Ovary (tissue), 7 donors: ENCODE measurements at regions not wholly inside any gene's neighbourhood (a gene's known extent, or its start where the extent isn't known, plus 50 kb on each side); places are given as distances from the start of the nearest gene placed in this dataset.

Experiments used
- DNase-seq, 5 donors: peaks; one replicate each; pipeline ENCODE4 v3.0.0-alpha.2; 2019 to 2020
- H3K27ac ChIP-seq, 2 donors: fragments of 200-600 bp; one replicate each; pipeline versions ENCODE4 v1.5.1 to v1.8.0; 2019 to 2022
- H3K27me3 ChIP-seq: fragments of 200-600 bp; one replicate; pipeline ENCODE4 v1.8.0; 2022
- H3K36me3 ChIP-seq: fragments of 200-600 bp; sonication (generic); one replicate; pipeline ENCODE4 v1.5.1; 2019
- H3K4me1 ChIP-seq: one replicate; pipeline ENCODE4 v1.8.1; 2013; ENCODE audit warnings: mild to moderate bottlenecking, moderate library complexity; ENCODE audit not compliant: insufficient read depth
- H3K4me3 ChIP-seq: fragments of 200-600 bp; sonication (generic); one replicate; pipeline ENCODE4 v1.5.1; 2017
- H3K9me3 ChIP-seq, 2 donors: fragments of 200-600 bp in 1 of 2; sonication (generic) in 1 of 2; one replicate each; pipeline versions ENCODE4 v1.5.1 to v1.8.1; 2013 to 2019; ENCODE audit warnings: mild to moderate bottlenecking in 1 of 2, moderate library complexity in 1 of 2
- EP300 ChIP-seq: sonication (generic); formaldehyde crosslinking; IDR thresholded peaks from one replicate; pipeline ENCODE4 v1.6.1; 2017; ENCODE audit warnings: antibody characterized with exemption
- POLR2A ChIP-seq: fragments of 450-650 bp; IDR thresholded peaks from one replicate; pipeline ENCODE4 v1.6.1; 2017; ENCODE audit warnings: antibody characterized with exemption, mild to moderate bottlenecking, moderate library complexity
- WGBS, 3 donors: extraction: QIAGEN DNeasy Blood & Tissue Kit in 1 of 3; methylation state at CpG; one replicate each; pipeline versions ENCODE4 v1.1.5 to v1.1.7; 2013 to 2017; 5-methylcytosine and 5-hydroxymethylcytosine counted together
- intact Hi-C, 4 donors: fragments of 100-400 bp; cut with DNase I; formaldehyde crosslinking; loops; one replicate each; pipeline versions ENCODE4 v1.11.0 to v1.15.1; 2022 to 2023
- TF ChIP-seq, protein P1 (sequence below), 3 donors: fragments of 450-650 bp in 2 of 3; fragments of 200-600 bp in 1 of 3; IDR thresholded peaks; one replicate each; pipeline versions ENCODE4 v1.5.1 to v1.8.0; 2016 to 2022; ENCODE audit warnings: antibody characterized with exemption in 3 of 3, mild to moderate bottlenecking in 1 of 3
- donor health status: DM: no; HTN: no; CAD: no; lungs with moderate emphysema.
- donor health status: DM: no; HTN: no; CAD: no.
- donor health status: Bipolar disorder and iron deficiency.
- donor health status: DM: no; HTN: no; CAD: no.
- donor health status: DM: yes; HTN: yes; CAD: no.

DNA sequence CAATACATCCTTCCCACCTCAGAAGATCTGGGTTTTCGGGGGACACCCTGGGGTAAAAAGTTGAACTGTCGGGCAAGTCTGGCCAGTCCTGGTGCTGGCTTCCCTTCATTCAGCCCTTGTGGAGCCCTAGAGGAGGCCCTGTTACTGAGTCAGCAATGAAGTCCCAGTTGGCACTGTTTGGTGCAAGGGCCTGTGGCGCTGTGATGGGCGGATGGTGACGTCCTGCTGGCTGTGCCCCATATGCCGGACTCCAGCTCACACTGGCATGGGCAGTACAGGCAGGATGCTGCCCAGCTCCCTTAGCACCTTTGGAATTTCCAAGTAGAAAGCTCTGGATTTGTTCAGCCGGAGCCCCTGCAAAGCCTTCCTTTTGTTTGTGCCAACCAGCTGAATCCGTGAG, 186.2 kb upstream of the PMEPA1 start:
- Histone ChIP-seq H3K4me1 (no peaks in the 10 kb centered on the region), H3K27ac (no peak overlapping the region), H3K27me3 (no peaks in the 10 kb centered on the region), H3K9me3 (no peaks in the 10 kb centered on the region), H3K4me3 (no peak overlapping the region), H3K36me3 (no peaks in the 10 kb centered on the region)
- TF ChIP-seq, protein P1, sequence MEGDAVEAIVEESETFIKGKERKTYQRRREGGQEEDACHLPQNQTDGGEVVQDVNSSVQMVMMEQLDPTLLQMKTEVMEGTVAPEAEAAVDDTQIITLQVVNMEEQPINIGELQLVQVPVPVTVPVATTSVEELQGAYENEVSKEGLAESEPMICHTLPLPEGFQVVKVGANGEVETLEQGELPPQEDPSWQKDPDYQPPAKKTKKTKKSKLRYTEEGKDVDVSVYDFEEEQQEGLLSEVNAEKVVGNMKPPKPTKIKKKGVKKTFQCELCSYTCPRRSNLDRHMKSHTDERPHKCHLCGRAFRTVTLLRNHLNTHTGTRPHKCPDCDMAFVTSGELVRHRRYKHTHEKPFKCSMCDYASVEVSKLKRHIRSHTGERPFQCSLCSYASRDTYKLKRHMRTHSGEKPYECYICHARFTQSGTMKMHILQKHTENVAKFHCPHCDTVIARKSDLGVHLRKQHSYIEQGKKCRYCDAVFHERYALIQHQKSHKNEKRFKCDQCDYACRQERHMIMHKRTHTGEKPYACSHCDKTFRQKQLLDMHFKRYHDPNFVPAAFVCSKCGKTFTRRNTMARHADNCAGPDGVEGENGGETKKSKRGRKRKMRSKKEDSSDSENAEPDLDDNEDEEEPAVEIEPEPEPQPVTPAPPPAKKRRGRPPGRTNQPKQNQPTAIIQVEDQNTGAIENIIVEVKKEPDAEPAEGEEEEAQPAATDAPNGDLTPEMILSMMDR (IDR thresholded peaks at IDR 0.05) = no peak
- no peak for DNase-seq
- WGBS, 3 donors = 85 to 98% (median 92%) methylated on average over 8 of the region's 8 CpGs
- intact Hi-C loops = no loop called here

DNA sequence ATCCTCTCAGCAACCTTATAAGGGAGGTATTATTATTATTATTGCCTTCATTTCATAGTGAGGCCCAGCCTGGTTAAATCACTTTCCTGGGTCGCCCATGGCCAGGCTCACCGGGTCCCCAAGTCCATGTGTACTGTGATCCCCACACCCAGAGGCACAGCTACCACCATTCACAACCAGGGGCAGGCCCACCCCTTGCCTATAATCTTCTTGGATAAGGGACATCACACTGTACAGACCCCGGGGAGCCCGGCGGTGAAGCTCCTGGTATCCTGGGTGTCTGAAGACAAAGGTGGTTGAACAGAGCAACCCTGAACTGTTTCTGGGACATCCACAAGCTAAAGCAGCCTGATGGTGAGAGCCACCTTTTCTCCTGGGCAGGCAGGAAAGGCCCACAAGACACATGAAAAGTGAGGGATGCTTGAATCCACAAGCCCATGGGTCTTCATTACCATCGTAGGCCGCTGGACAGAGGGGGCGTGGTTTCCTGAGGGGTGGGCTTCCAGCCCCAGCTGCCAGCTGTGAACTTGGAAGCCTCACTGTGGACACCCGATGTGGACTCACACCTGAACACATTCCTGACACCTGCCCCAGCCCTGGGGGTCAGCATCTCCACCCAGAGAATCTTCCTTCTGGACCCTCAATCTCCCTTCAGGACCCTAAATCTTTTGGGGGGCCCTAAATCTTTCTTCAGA, 185.5 kb upstream of the PMEPA1 start:
- 95% methylated on average over 9 of the region's 9 CpGs for WGBS, 3 donors
- no peak for TF ChIP-seq POLR2A
- no peak for TF ChIP-seq EP300
- TF ChIP-seq, protein P1 (IDR thresholded peaks at IDR 0.05) = no peak
- H3K27ac ChIP-seq = no peak overlapping the region
- intact Hi-C loops = no loop called here
- no peak overlapping the region for H3K4me3 ChIP-seq
- H3K9me3 ChIP-seq = no peaks in the 10 kb centered on the region
- H3K27me3 ChIP-seq = no peaks in the 10 kb centered on the region
- no peak for DNase-seq
- no peaks in the 10 kb centered on the region for H3K4me1 ChIP-seq
- H3K36me3 ChIP-seq = no peaks in the 10 kb centered on the region

GRCh38 chr20:57894522-57894921, 184.7 kb upstream of the PMEPA1 start:
- intact Hi-C loops = no loop called here

GRCh38 chr20:57894096-57894495, 184.3 kb upstream of the PMEPA1 start:
- 88 to 93% (median 91%) methylated on average over 9 to 10 of the region's 10 CpGs for WGBS, 3 donors
- no peaks in the 10 kb centered on the region for H3K36me3 ChIP-seq
- DNase-seq = no peak
- intact Hi-C loops = no loop called here
- no peaks in the 10 kb centered on the region for H3K4me1 ChIP-seq
- no peak for TF ChIP-seq POLR2A
- no peak for TF ChIP-seq EP300
- TF ChIP-seq, protein P1 (IDR thresholded peaks at IDR 0.05) = no peak
- no peaks in the 10 kb centered on the region for H3K9me3 ChIP-seq
- no peaks in the 10 kb centered on the region for H3K27me3 ChIP-seq
- no peak overlapping the region for H3K4me3 ChIP-seq
- no peak overlapping the region for H3K27ac ChIP-seq

More at GRCh38 chr20:57894522-57894921, 184.7 kb upstream of the PMEPA1 start:
- H3K36me3 ChIP-seq = no peaks in the 10 kb centered on the region
- no peaks in the 10 kb centered on the region for H3K4me1 ChIP-seq
- H3K9me3 ChIP-seq = no peaks in the 10 kb centered on the region
- no peak for TF ChIP-seq POLR2A
- TF ChIP-seq EP300 = no peak
- TF ChIP-seq, protein P1 (IDR thresholded peaks at IDR 0.05) = no peak
- H3K4me3 ChIP-seq = no peak overlapping the region
- no peak for DNase-seq
- no peaks in the 10 kb centered on the region for H3K27me3 ChIP-seq
- no peak overlapping the region for H3K27ac ChIP-seq
